ENCODE measurements at regions not wholly inside any gene's neighbourhood (a gene's known extent, or its start where the extent isn't known, plus 50 kb on each side); places are given as distances from the start of the nearest gene placed in this dataset.

- ChIA-PET POLR2A (no interaction called here), CTCF (no interaction called here)
- DNase-seq (ENCODE audit: low read depth in 1 of 2, low spot score in 1 of 2) (no peak), FAIRE-seq (no peak), ATAC-seq (no peak)
- 2% methylated on average over 2 of the region's 2 CpGs for WGBS (ENCODE audit: missing lambda C conversion rate)
- TF ChIP-seq MAFK (IDR thresholded peaks at IDR 0.05; ENCODE audit: partially characterized antibody) (peak; percentile 60), POLR2A (IDR thresholded peaks at IDR 0.05; ENCODE audit: low read length) (no peak)
- H3K4me2 ChIP-seq = no peak overlapping the region
- no peaks in the 10 kb centered on the region for H3K9me3 ChIP-seq
- H3K4me3 ChIP-seq = no peak overlapping the region
- H3K27ac ChIP-seq = no peak overlapping the region
- no peaks in the 10 kb centered on the region for H3K4me1 ChIP-seq
Measured at GRCh38 chr4:12403175-12403574, 974.5 kb upstream of the HS3ST1 start.

- H3K4me1 ChIP-seq = no peaks in the 10 kb centered on the region
- H3K27ac ChIP-seq = no peak overlapping the region
- no peak overlapping the region for H3K4me3 ChIP-seq
- no peak overlapping the region for H3K4me2 ChIP-seq
- DNase-seq (ENCODE audit: low read depth in 1 of 2, low spot score in 1 of 2) = no peak
- ATAC-seq = no peak
- FAIRE-seq = no peak
- H3K9me3 ChIP-seq = no peaks in the 10 kb centered on the region
- 0% methylated on average over 4 of the region's 4 CpGs for WGBS (ENCODE audit: missing lambda C conversion rate)
- POLR2A ChIA-PET = no interaction called here
- CTCF ChIA-PET = no interaction called here
- TF ChIP-seq PHF8 (IDR thresholded peaks at IDR 0.05; ENCODE audit: borderline replicate concordance, low read depth) (no peak), TFCP2L1 (CRISPR knock-in tag; IDR thresholded peaks at IDR 0.05) (no peak), NFE2L2 (conservative IDR thresholded peaks at IDR 0.05; ENCODE audit: low read length) (no peak), CBX8 (IDR thresholded peaks at IDR 0.05) (no peak), CHD4 (IDR thresholded peaks at IDR 0.05; ENCODE audit: borderline replicate concordance) (no peak), FOSL2 (IDR thresholded peaks at IDR 0.05) (no peak), FOSL2 (CRISPR knock-in tag; IDR thresholded peaks at IDR 0.05) (no peak)
Measured at GRCh38 chr4:12399781-12400180, 971.1 kb upstream of the HS3ST1 start.

GRCh38 chr4:12393631-12394262, 965.1 kb upstream of the HS3ST1 start:
- no peak overlapping the region for H3K4me2 ChIP-seq
- no peaks in the 10 kb centered on the region for H3K4me1 ChIP-seq
- 2% methylated on average over 2 of the region's 2 CpGs for WGBS (ENCODE audit: missing lambda C conversion rate)
- H3K4me3 ChIP-seq = no peak overlapping the region
- no peak overlapping the region for H3K27ac ChIP-seq
- no peak for FAIRE-seq
- no peak for TF ChIP-seq PHF8 (IDR thresholded peaks at IDR 0.05; ENCODE audit: borderline replicate concordance, low read depth)
- no peak for ATAC-seq
- ChIA-PET CTCF (no interaction called here), POLR2A (no interaction called here)
- no peak for DNase-seq (ENCODE audit: low read depth in 1 of 2, low spot score in 1 of 2)
- H3K9me3 ChIP-seq = no peaks in the 10 kb centered on the region; the same call in 2 of the 3 replicates

GRCh38 chr4:12389604-12390003, 960.9 kb upstream of the HS3ST1 start:
- no peak overlapping the region for H3K4me2 ChIP-seq
- no peaks in the 10 kb centered on the region; the same call in 2 of the 3 replicates for H3K9me3 ChIP-seq
- no peak overlapping the region for H3K4me3 ChIP-seq
- no peak overlapping the region for H3K27ac ChIP-seq
- ATAC-seq = no peak
- no peaks in the 10 kb centered on the region for H3K4me1 ChIP-seq
- no peak for FAIRE-seq
- DNase-seq (ENCODE audit: low read depth in 1 of 2, low spot score in 1 of 2) = no peak
- ChIA-PET CTCF (no interaction called here), POLR2A (no interaction called here)
- 0% methylated on average over 2 of the region's 2 CpGs for WGBS (ENCODE audit: missing lambda C conversion rate)
- no peak for TF ChIP-seq TP53 (CRISPR knock-in tag; IDR thresholded peaks at IDR 0.05)
- TF ChIP-seq USF2 (IDR thresholded peaks at IDR 0.05) = no peak
- no peak for TF ChIP-seq PBX3 (IDR thresholded peaks at IDR 0.05)
- no peak for TF ChIP-seq HOXB5 (CRISPR knock-in tag; IDR thresholded peaks at IDR 0.05)
- TF ChIP-seq FOXS1 (CRISPR knock-in tag; IDR thresholded peaks at IDR 0.05) = no peak
- TF ChIP-seq MAX (IDR thresholded peaks at IDR 0.05) = no peak
- no peak for TF ChIP-seq E2F6 (IDR thresholded peaks at IDR 0.05; ENCODE audit: borderline replicate concordance, low read depth)
- TF ChIP-seq TFCP2L1 (CRISPR knock-in tag; IDR thresholded peaks at IDR 0.05) = no peak

- WGBS (ENCODE audit: missing lambda C conversion rate) = 14% methylated on average over 2 of the region's 2 CpGs
- no peaks in the 10 kb centered on the region for H3K9me3 ChIP-seq
- no peak overlapping the region for H3K4me3 ChIP-seq
- DNase-seq (ENCODE audit: low read depth in 1 of 2, low spot score in 1 of 2) (no peak), ATAC-seq (no peak), FAIRE-seq (no peak)
- no peak overlapping the region for H3K27ac ChIP-seq
- CTCF ChIA-PET = no interaction called here
- H3K4me1 ChIP-seq = no peaks in the 10 kb centered on the region
- H3K4me2 ChIP-seq = no peak overlapping the region
- POLR2A ChIA-PET = no interaction called here
- TF ChIP-seq RAD21 (conservative IDR thresholded peaks at IDR 0.05 in 1 of 2, IDR thresholded peaks at IDR 0.05 in 1 of 2) (no peak), SMC3 (IDR thresholded peaks at IDR 0.05) (no peak), SREBF2 (IDR thresholded peaks at IDR 0.05) (no peak), GATA3 (IDR thresholded peaks at IDR 0.05; ENCODE audit: borderline replicate concordance) (no peak), HES2 (IDR thresholded peaks at IDR 0.05) (no peak), ATOH8 (CRISPR knock-in tag; IDR thresholded peaks at IDR 0.05; ENCODE audit: low read depth) (no peak), ZFP36 (IDR thresholded peaks at IDR 0.05; ENCODE audit: borderline replicate concordance, partially characterized antibody) (no peak), HOXA7 (CRISPR knock-in tag; IDR thresholded peaks at IDR 0.05) (no peak), CHD4 (IDR thresholded peaks at IDR 0.05; ENCODE audit: borderline replicate concordance) (no peak), BCL3 (IDR thresholded peaks at IDR 0.05) (no peak)
Measured at GRCh38 chr4:12382567-12382966, 953.9 kb upstream of the HS3ST1 start.
